Testis (tissue), 2 donors: ENCODE measurements at regions not wholly inside any gene's neighbourhood (a gene's known extent, or its start where the extent isn't known, plus 50 kb on each side); places are given as distances from the start of the nearest gene placed in this dataset.

Experiments used
- DNase-seq: peaks from one replicate; pipeline ENCODE4 v3.0.0-alpha.2; 2019
- H3K27ac ChIP-seq, 2 donors: fragments of 200-600 bp; sonication (generic); one replicate each; pipeline ENCODE4 v1.5.1; 2019
- H3K27me3 ChIP-seq: fragments of 200-600 bp; sonication (generic); one replicate; pipeline ENCODE4 v1.5.1; 2019
- H3K36me3 ChIP-seq: fragments of 200-600 bp; sonication (generic); one replicate; pipeline ENCODE4 v1.5.1; 2017; ENCODE audit warnings: low read depth; ENCODE audit errors: missing control alignments
- H3K4me1 ChIP-seq: fragments of 200-600 bp; sonication (generic); one replicate; pipeline ENCODE4 v1.5.1; 2019
- H3K4me3 ChIP-seq, 2 donors: fragments of 200-600 bp; sonication (generic); one replicate each; pipeline ENCODE4 v1.5.1; 2017 to 2019
- H3K9me3 ChIP-seq: fragments of 200-600 bp; sonication (generic); one replicate; pipeline ENCODE4 v1.5.1; 2017
- CTCF ChIP-seq, 3 experiments: fragments of 450-650 bp in 2 of 3; fragments of 200-600 bp in 1 of 3; sonication (generic) in 1 of 3; IDR thresholded peaks; one replicate each; pipeline ENCODE4 v1.5.1; 2016 to 2019; ENCODE audit warnings: antibody characterized with exemption in 3 of 3, mild to moderate bottlenecking in 2 of 3, moderate library complexity in 1 of 3
- POLR2A ChIP-seq: fragments of 450-650 bp; IDR thresholded peaks from one replicate; pipeline ENCODE4 v1.6.1; 2017; ENCODE audit warnings: antibody characterized with exemption, mild to moderate bottlenecking, moderate library complexity
- WGBS, 2 donors: methylation state at CpG; one replicate each; pipeline ENCODE4 v1.1.5; 2018; 5-methylcytosine and 5-hydroxymethylcytosine counted together
- intact Hi-C: fragments of 100-400 bp; cut with DNase I; formaldehyde crosslinking; loops from one replicate; pipeline ENCODE4 v1.15.1; 2023; ENCODE audit warnings: low total_unique reads

GRCh38 chr15:77797270-77797669 lies 164.6 kb upstream of the LINGO1 start:
- no peak overlapping the region for H3K4me3 ChIP-seq
- no peak overlapping the region for H3K27ac ChIP-seq
- TF ChIP-seq POLR2A (no peak), CTCF (IDR thresholded peaks at IDR 0.05) (no peak)
- H3K27me3 ChIP-seq, result no peaks in the 10 kb centered on the region
- intact Hi-C loops, result no loop called here
- no peak for DNase-seq
- H3K9me3 ChIP-seq, result no peaks in the 10 kb centered on the region
- no peaks in the 10 kb centered on the region for H3K4me1 ChIP-seq
- H3K36me3 ChIP-seq, result no peaks in the 10 kb centered on the region
- WGBS, 2 donors, result 78 to 83% methylated on average over 8 of the region's 8 CpGs

- TF ChIP-seq CTCF (IDR thresholded peaks at IDR 0.05) (no peak), POLR2A (no peak)
- Histone ChIP-seq H3K36me3 (no peaks in the 10 kb centered on the region), H3K27me3 (no peaks in the 10 kb centered on the region), H3K27ac (no peak overlapping the region), H3K4me3 (no peak overlapping the region), H3K9me3 (no peaks in the 10 kb centered on the region), H3K4me1 (no peaks in the 10 kb centered on the region)
- WGBS, 2 donors, result 82 to 86% methylated on average over 7 to 11 of the region's 11 CpGs
- intact Hi-C loops, result no loop called here
- no peak for DNase-seq
These were observed 163.5 kb upstream of the LINGO1 start for GRCh38 chr15:77796046-77796729.

- H3K4me3 ChIP-seq, result no peak overlapping the region
- H3K27ac ChIP-seq, result no peak overlapping the region
- H3K27me3 ChIP-seq, result no peaks in the 10 kb centered on the region
- H3K9me3 ChIP-seq, result no peaks in the 10 kb centered on the region
- DNase-seq, result no peak
- TF ChIP-seq CTCF (IDR thresholded peaks at IDR 0.05), result no peak
- no peak for TF ChIP-seq POLR2A
- whole genome bisulfite sequencing, 2 donors, result 68 to 76% methylated on average over 4 to 10 of the region's 10 CpGs
- H3K4me1 ChIP-seq, result no peaks in the 10 kb centered on the region
- intact Hi-C loops, result no loop called here
- no peaks in the 10 kb centered on the region for H3K36me3 ChIP-seq
These were observed 162.7 kb upstream of the LINGO1 start for GRCh38 chr15:77795446-77795845.

- no peak overlapping the region for H3K27ac ChIP-seq
- WGBS, 2 donors, result 75 to 77% methylated on average over 9 of the region's 9 CpGs
- H3K36me3 ChIP-seq, result no peaks in the 10 kb centered on the region
- DNase-seq, result no peak
- no peak overlapping the region for H3K4me3 ChIP-seq
- TF ChIP-seq POLR2A, result no peak
- no peak for TF ChIP-seq CTCF (IDR thresholded peaks at IDR 0.05)
- H3K27me3 ChIP-seq, result no peaks in the 10 kb centered on the region
- intact Hi-C loops, result no loop called here
- no peaks in the 10 kb centered on the region for H3K9me3 ChIP-seq
- no peaks in the 10 kb centered on the region for H3K4me1 ChIP-seq
These were observed 159.2 kb upstream of the LINGO1 start for GRCh38 chr15:77791941-77792340.

- intact Hi-C loops, result no loop called here
- H3K9me3 ChIP-seq, result no peaks in the 10 kb centered on the region
- H3K27me3 ChIP-seq, result no peaks in the 10 kb centered on the region
- H3K27ac ChIP-seq, result no peak overlapping the region
- H3K4me1 ChIP-seq, result no peaks in the 10 kb centered on the region
- TF ChIP-seq CTCF (IDR thresholded peaks at IDR 0.05) (no peak), POLR2A (no peak)
- H3K4me3 ChIP-seq, result no peak overlapping the region
- 72 to 80% methylated on average over 3 of the region's 3 CpGs for WGBS, 2 donors
- no peak for DNase-seq
- H3K36me3 ChIP-seq, result no peaks in the 10 kb centered on the region
These were observed 157.8 kb upstream of the LINGO1 start for GRCh38 chr15:77790481-77790880.
